HG03064 (cell line): ENCODE measurements at regions not wholly inside any gene's neighbourhood (a gene's known extent, or its start where the extent isn't known, plus 50 kb on each side); places are given as distances from the start of the nearest gene placed in this dataset.

Experiments
- ATAC-seq: cut with Tn5 transposase; IDR thresholded peaks from one replicate; pipeline ENCODE4 v1.9.1; 2021; ENCODE audit warnings: low read depth; ENCODE audit not compliant: unreplicated experiment

- no peak for ATAC-seq
Measured at GRCh38 chr2:21381421-21381820, 257.7 kb downstream of the TDRD15 start.

- ATAC-seq = no peak
Measured at GRCh38 chr2:21382701-21383520, 259.1 kb downstream of the TDRD15 start.

GRCh38 chr2:21386666-21387065 lies 262.9 kb downstream of the TDRD15 start:
- no peak for ATAC-seq

GRCh38 chr2:21392649-21393048 lies 268.9 kb downstream of the TDRD15 start:
- no peak for ATAC-seq

- ATAC-seq = no peak
Measured at GRCh38 chr2:21393173-21393572, 269.4 kb downstream of the TDRD15 start.

GRCh38 chr2:21395366-21395765 lies 271.6 kb downstream of the TDRD15 start:
- ATAC-seq = no peak

- no peak for ATAC-seq
Measured at GRCh38 chr2:21396252-21396651, 272.5 kb downstream of the TDRD15 start.

- no peak for ATAC-seq
Measured at GRCh38 chr2:21401022-21401698, 277.4 kb downstream of the TDRD15 start.

- ATAC-seq = no peak
Measured at GRCh38 chr2:21404137-21404536, 280.4 kb downstream of the TDRD15 start.

- ATAC-seq = no peak
Measured at GRCh38 chr2:21404827-21405625, 281.3 kb downstream of the TDRD15 start.

- ATAC-seq = no peak
Measured at GRCh38 chr2:21406386-21406785, 282.6 kb downstream of the TDRD15 start.

GRCh38 chr2:21406911-21407310 lies 283.1 kb downstream of the TDRD15 start:
- no peak for ATAC-seq

- ATAC-seq = no peak
Measured at GRCh38 chr2:21407851-21408250, 284.1 kb downstream of the TDRD15 start.

- ATAC-seq = no peak
Measured at GRCh38 chr2:21411741-21412140, 288.0 kb downstream of the TDRD15 start.

- ATAC-seq = no peak
Measured at GRCh38 chr2:21412944-21413443, 289.2 kb downstream of the TDRD15 start.

- ATAC-seq = no peak
Measured at GRCh38 chr2:21415234-21415633, 291.5 kb downstream of the TDRD15 start.

GRCh38 chr2:21416226-21416625 lies 292.5 kb downstream of the TDRD15 start:
- no peak for ATAC-seq

GRCh38 chr2:21418456-21418855 lies 294.7 kb downstream of the TDRD15 start:
- ATAC-seq = no peak

GRCh38 chr2:21420553-21421335 lies 297.0 kb downstream of the TDRD15 start:
- ATAC-seq = no peak

- no peak for ATAC-seq
Measured at GRCh38 chr2:21422050-21422449, 298.3 kb downstream of the TDRD15 start.
